HEK293 (cell line): ENCODE measurements at regions not wholly inside any gene's neighbourhood (a gene's known extent, or its start where the extent isn't known, plus 50 kb on each side); places are given as distances from the start of the nearest gene placed in this dataset.

Source experiments
- CTCF ChIA-PET: fragments of 350-600 bp; formaldehyde crosslinking; extraction: SDS; loops from one replicate; lab custom pipeline; 2021; ENCODE audit warnings: antibody characterized with exemption; lab: Yijun Ruan, JAX
- POLR2A ChIA-PET: fragments of 300-600 bp; formaldehyde crosslinking; extraction: SDS; loops from one replicate; lab custom pipeline; 2020; ENCODE audit warnings: antibody characterized with exemption, inconsistent platforms; lab: Yijun Ruan, JAX
- H3K27ac ChIP-seq: fragments of 200-500 bp; sonication (Bioruptor generic); 2 replicates; pipeline ENCODE4 v1.5.1; 2014; ENCODE audit warnings: low read depth, low read length, control low read depth, inconsistent platforms; ENCODE audit errors: extremely low read depth
- H3K36me3 ChIP-seq, 2 experiments: fragments of 200-500 bp in 1 of 2; sonication (Bioruptor generic) in 1 of 2; 1 replicate in 1 of 2; 2 replicates in 1 of 2; pipeline ENCODE4 v1.5.1; 2014 to 2017; ENCODE audit warnings: inconsistent platforms in 2 of 2, low read length in 2 of 2; ENCODE audit not compliant: control insufficient read depth in 2 of 2, insufficient read depth in 1 of 2
- H3K4me1 ChIP-seq: fragments of 200-500 bp; sonication (Bioruptor generic); 2 replicates; pipeline ENCODE4 v1.5.1; 2014; ENCODE audit warnings: mild to moderate bottlenecking, low read length, inconsistent platforms; ENCODE audit not compliant: control insufficient read depth, insufficient read depth
- H3K4me3 ChIP-seq: 2 replicates; pipeline ENCODE4 v1.5.1; 2011; ENCODE audit warnings: low read depth, mild to moderate bottlenecking, control low read depth, low read length, moderate library complexity
- H3K9me3 ChIP-seq: fragments of 200-500 bp; sonication (Bioruptor generic); 2 replicates; pipeline ENCODE4 v1.5.1; 2014; ENCODE audit warnings: low read depth, low read length, inconsistent platforms; ENCODE audit not compliant: control insufficient read depth, insufficient read depth
- GLI4 ChIP-seq: fragments of 450-650 bp; formaldehyde crosslinking; IDR thresholded peaks from 2 replicates; pipeline ENCODE4 v1.5.1; 2016; ENCODE audit warnings: missing biosample characterization, missing genetic modification characterization
- IKZF3 ChIP-seq: fragments of 450-650 bp; IDR thresholded peaks from 2 replicates; pipeline ENCODE4 v1.5.0; 2018; ENCODE audit warnings: missing biosample characterization, mild to moderate bottlenecking, missing genetic modification characterization, moderate library complexity
- PRDM10 ChIP-seq: fragments of 450-650 bp; formaldehyde crosslinking; IDR thresholded peaks from 2 replicates; pipeline ENCODE4 v1.5.1; 2016; ENCODE audit warnings: missing biosample characterization, missing genetic modification characterization
- TSHZ1 ChIP-seq: fragments of 450-650 bp; formaldehyde crosslinking; IDR thresholded peaks from 2 replicates; pipeline ENCODE4 v1.5.1; 2016; ENCODE audit warnings: missing biosample characterization, missing genetic modification characterization, borderline replicate concordance
- WT1 ChIP-seq: fragments of 450-650 bp; formaldehyde crosslinking; IDR thresholded peaks from 2 replicates; pipeline ENCODE4 v1.5.1; 2016; ENCODE audit warnings: missing biosample characterization, missing genetic modification characterization
- ZBTB8A ChIP-seq: fragments of 450-650 bp; formaldehyde crosslinking; IDR thresholded peaks from 2 replicates; pipeline ENCODE4 v1.5.1; 2016; ENCODE audit warnings: missing biosample characterization, missing genetic modification characterization
- ZFP3 ChIP-seq: fragments of 450-650 bp; formaldehyde crosslinking; IDR thresholded peaks from 2 replicates; pipeline ENCODE4 v1.5.1; 2016; ENCODE audit warnings: low read depth, missing biosample characterization, missing genetic modification characterization
- ZFP41 ChIP-seq: fragments of 450-650 bp; formaldehyde crosslinking; IDR thresholded peaks from 2 replicates; pipeline ENCODE4 v1.5.1; 2016; ENCODE audit warnings: missing biosample characterization, missing genetic modification characterization, borderline replicate concordance
- ZNF146 ChIP-seq: fragments of 450-650 bp; formaldehyde crosslinking; IDR thresholded peaks from 2 replicates; pipeline ENCODE4 v1.5.1; 2016; ENCODE audit warnings: missing biosample characterization, missing genetic modification characterization
- ZNF202 ChIP-seq: fragments of 450-650 bp; formaldehyde crosslinking; IDR thresholded peaks from 2 replicates; pipeline ENCODE4 v1.5.1; 2016; ENCODE audit warnings: missing biosample characterization, missing genetic modification characterization, borderline replicate concordance
- ZNF366 ChIP-seq: fragments of 450-650 bp; formaldehyde crosslinking; conservative IDR thresholded peaks from 2 replicates; pipeline ENCODE4 v1.5.1; 2016; ENCODE audit warnings: missing biosample characterization, missing genetic modification characterization
- ZNF398 ChIP-seq: fragments of 450-650 bp; formaldehyde crosslinking; IDR thresholded peaks from 2 replicates; pipeline ENCODE4 v1.5.1; 2017; ENCODE audit warnings: missing biosample characterization, missing genetic modification characterization
- ZNF544 ChIP-seq: fragments of 450-650 bp; formaldehyde crosslinking; IDR thresholded peaks from 2 replicates; pipeline ENCODE4 v1.5.0; 2017; ENCODE audit warnings: missing biosample characterization, missing genetic modification characterization
- ZNF548 ChIP-seq: fragments of 450-650 bp; formaldehyde crosslinking; IDR thresholded peaks from 2 replicates; pipeline ENCODE4 v1.5.1; 2016; ENCODE audit warnings: missing biosample characterization, missing genetic modification characterization
- ZNF621 ChIP-seq: fragments of 450-650 bp; formaldehyde crosslinking; IDR thresholded peaks from 2 replicates; pipeline ENCODE4 v1.5.1; 2017; ENCODE audit warnings: missing biosample characterization, missing genetic modification characterization
- ZNF76 ChIP-seq: fragments of 450-650 bp; formaldehyde crosslinking; IDR thresholded peaks from 2 replicates; pipeline ENCODE4; 2016; ENCODE audit warnings: low read depth, missing biosample characterization, missing genetic modification characterization, borderline replicate concordance
- ZNF776 ChIP-seq: fragments of 450-650 bp; formaldehyde crosslinking; IDR thresholded peaks from 2 replicates; pipeline ENCODE4 v1.5.0; 2017; ENCODE audit warnings: missing biosample characterization, missing genetic modification characterization, borderline replicate concordance
- TF ChIP-seq, protein P1 (sequence below): fragments of 450-650 bp; formaldehyde crosslinking; IDR thresholded peaks from 2 replicates; pipeline ENCODE4 v1.5.1; 2016; ENCODE audit warnings: missing biosample characterization, missing genetic modification characterization
- TF ChIP-seq, protein P2 (sequence below): fragments of 450-650 bp; formaldehyde crosslinking; IDR thresholded peaks from 2 replicates; pipeline ENCODE4 v1.5.1; 2017; ENCODE audit warnings: missing biosample characterization, mild to moderate bottlenecking, missing genetic modification characterization, moderate library complexity
- TF ChIP-seq, protein P3 (sequence below): fragments of 450-650 bp; formaldehyde crosslinking; conservative IDR thresholded peaks from 2 replicates; pipeline ENCODE4 v1.5.1; 2016; ENCODE audit warnings: low read depth, missing biosample characterization, missing genetic modification characterization

- TF ChIP-seq ZNF398 (tag by site-specific recombination): no peak
- no peak for TF ChIP-seq TSHZ1
- no peak for TF ChIP-seq ZNF366 (tag by site-specific recombination)
- TF ChIP-seq, protein P1, sequence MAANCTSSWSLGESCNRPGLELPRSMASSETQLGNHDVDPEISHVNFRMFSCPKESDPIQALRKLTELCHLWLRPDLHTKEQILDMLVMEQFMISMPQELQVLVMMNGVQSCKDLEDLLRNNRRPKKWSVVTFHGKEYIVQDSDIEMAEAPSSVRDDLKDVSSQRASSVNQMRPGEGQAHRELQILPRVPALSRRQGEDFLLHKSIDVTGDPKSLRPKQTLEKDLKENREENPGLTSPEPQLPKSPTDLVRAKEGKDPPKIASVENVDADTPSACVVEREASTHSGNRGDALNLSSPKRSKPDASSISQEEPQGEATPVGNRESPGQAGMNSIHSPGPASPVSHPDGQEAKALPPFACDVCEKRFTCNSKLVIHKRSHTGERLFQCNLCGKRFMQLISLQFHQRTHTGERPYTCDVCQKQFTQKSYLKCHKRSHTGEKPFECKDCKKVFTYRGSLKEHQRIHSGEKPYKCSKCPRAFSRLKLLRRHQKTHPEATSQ (tag by site-specific recombination): no peak
- no peak for TF ChIP-seq ZNF76 (tag by site-specific recombination)
- TF ChIP-seq, all 188 proteins: peak for 0
These were observed 514.8 kb downstream of the MN1 start (continued) for GRCh38 chr22:27286711-27287110.

DNA sequence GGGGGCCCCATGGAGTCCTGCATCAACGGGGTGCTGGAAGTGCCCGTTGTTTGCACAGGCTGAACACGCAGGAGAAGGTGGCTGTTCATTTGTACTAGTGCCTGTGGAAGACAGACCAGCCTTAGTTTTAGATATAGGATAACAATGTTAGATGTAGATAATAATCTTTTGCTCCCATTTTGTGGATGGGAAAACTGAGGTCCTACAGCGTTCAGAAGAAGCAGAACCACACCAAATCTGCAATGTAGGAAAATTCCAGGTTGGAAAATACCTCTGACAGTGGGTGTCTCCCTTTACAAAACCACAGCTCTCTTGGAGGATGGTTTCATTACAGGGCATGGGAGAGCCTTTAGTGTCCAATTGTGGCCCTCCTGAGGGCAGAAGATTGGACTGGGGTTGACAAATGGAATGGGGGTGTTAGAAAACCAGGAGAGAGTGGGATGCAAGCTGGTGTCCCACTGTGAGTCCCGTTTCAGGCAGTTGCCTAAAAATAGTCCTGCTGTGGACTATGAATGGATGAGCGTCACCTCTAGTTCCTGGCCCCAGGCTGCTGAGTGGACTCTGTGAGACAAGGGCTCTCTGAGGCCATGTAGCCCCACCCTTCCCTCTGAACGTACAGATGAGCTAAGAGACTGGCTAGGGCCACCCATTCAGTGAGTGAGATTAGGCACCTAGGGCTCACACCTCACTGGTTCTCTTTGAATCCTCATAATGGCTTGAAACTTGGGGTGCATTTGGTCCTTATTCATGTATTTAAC is 508.8 kb downstream of the MN1 start:
- Histone ChIP-seq H3K27ac (no peak overlapping the region), H3K9me3 (no peaks in the 10 kb centered on the region), H3K4me3 (no peak overlapping the region), H3K36me3 (no peaks in the 10 kb centered on the region), H3K4me1 (no peaks in the 10 kb centered on the region; the same call in 1 of the 2 replicates)
- ChIA-PET POLR2A (no interaction called here), CTCF (interaction anchor here (1.0 kb wide), 1 partner anchor 482 kb away, joined by 4 read pairs; no protein-coding TSS in a partner anchor)
- TF ChIP-seq, protein P2, sequence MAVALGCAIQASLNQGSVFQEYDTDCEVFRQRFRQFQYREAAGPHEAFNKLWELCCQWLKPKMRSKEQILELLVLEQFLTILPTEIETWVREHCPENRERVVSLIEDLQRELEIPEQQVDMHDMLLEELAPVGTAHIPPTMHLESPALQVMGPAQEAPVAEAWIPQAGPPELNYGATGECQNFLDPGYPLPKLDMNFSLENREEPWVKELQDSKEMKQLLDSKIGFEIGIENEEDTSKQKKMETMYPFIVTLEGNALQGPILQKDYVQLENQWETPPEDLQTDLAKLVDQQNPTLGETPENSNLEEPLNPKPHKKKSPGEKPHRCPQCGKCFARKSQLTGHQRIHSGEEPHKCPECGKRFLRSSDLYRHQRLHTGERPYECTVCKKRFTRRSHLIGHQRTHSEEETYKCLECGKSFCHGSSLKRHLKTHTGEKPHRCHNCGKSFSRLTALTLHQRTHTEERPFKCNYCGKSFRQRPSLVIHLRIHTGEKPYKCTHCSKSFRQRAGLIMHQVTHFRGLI: no peak
- TF ChIP-seq ZNF776 (no peak), GLI4 (tag by site-specific recombination) (no peak), WT1 (no peak), ZNF146 (tag by site-specific recombination) (no peak), PRDM10 (tag by site-specific recombination) (no peak), ZNF621 (tag by site-specific recombination) (no peak), ZNF202 (tag by site-specific recombination) (no peak), ZNF544 (no peak), ZFP3 (tag by site-specific recombination) (no peak), IKZF3 (tag by site-specific recombination) (no peak), ZNF548 (no peak), ZFP41 (no peak), ZBTB8A (no peak)
- TF ChIP-seq, protein P3, sequence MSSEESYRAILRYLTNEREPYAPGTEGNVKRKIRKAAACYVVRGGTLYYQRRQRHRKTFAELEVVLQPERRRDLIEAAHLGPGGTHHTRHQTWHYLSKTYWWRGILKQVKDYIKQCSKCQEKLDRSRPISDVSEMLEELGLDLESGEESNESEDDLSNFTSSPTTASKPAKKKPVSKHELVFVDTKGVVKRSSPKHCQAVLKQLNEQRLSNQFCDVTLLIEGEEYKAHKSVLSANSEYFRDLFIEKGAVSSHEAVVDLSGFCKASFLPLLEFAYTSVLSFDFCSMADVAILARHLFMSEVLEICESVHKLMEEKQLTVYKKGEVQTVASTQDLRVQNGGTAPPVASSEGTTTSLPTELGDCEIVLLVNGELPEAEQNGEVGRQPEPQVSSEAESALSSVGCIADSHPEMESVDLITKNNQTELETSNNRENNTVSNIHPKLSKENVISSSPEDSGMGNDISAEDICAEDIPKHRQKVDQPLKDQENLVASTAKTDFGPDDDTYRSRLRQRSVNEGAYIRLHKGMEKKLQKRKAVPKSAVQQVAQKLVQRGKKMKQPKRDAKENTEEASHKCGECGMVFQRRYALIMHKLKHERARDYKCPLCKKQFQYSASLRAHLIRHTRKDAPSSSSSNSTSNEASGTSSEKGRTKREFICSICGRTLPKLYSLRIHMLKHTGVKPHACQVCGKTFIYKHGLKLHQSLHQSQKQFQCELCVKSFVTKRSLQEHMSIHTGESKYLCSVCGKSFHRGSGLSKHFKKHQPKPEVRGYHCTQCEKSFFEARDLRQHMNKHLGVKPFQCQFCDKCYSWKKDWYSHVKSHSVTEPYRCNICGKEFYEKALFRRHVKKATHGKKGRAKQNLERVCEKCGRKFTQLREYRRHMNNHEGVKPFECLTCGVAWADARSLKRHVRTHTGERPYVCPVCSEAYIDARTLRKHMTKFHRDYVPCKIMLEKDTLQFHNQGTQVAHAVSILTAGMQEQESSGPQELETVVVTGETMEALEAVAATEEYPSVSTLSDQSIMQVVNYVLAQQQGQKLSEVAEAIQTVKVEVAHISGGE: no peak
